ENCODE measurements at regions not wholly inside any gene's neighbourhood (a gene's known extent, or its start where the extent isn't known, plus 50 kb on each side); places are given as distances from the start of the nearest gene placed in this dataset.

DNA sequence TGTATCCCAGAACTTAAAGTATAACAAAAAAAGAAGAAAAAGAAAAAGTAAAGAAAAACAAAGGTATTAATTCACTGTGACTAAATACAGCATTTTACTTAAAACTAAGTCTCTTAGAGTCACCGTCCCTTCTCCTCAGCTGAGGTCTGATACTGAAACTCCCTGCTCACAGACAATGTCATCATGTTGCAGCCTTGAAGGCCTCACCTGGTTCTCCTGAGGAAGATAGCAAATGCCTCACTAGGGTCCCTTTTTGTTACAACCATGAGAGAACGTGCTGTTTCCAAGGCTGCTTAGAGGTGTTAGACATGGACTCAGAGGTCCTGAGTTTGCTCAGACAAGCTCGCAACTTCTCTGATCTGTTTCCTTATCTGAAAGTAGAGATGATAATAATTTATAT lies 357.2 kb downstream of the MTRR start:
- Mint-ChIP-seq H3K4me3 (no peak overlapping the region), H3K27ac (no peak overlapping the region), H3K9me3 (peaks cover 19% of the 10 kb centered on the region), H3K36me3 (ENCODE audit: low read depth) (no peaks in the 10 kb centered on the region), H3K27me3 (no peaks in the 10 kb centered on the region), H3K4me1 (no peaks in the 10 kb centered on the region)
- DNase-seq (no peak), ATAC-seq (no peak)

DNA sequence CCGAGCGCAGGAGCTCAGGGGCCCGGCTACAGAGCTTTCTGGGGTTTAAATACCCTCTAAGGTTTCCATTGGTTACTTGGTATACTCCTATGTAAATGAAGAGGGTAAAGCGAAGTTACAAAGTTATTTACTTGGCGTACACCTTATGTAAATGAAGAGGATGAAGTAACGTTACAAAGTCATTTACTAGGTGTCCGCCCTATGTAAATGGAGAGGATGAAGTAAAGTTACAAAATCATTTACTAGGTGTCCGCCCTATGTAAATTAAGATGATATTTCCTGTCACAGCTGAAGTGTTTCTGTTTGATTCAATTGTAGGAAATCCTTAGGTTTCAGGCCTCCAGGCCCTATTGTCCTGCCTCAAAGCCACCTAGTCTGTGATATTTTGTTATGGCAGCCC lies 358.2 kb downstream of the MTRR start:
- no peaks in the 10 kb centered on the region for H3K36me3 Mint-ChIP-seq (ENCODE audit: low read depth)
- H3K9me3 Mint-ChIP-seq = peaks cover 13% of the 10 kb centered on the region
- no peak overlapping the region for H3K27ac Mint-ChIP-seq
- H3K27me3 Mint-ChIP-seq = no peaks in the 10 kb centered on the region
- H3K4me3 Mint-ChIP-seq = no peak overlapping the region
- DNase-seq (no peak), ATAC-seq (no peak)
- no peaks in the 10 kb centered on the region for H3K4me1 Mint-ChIP-seq

- H3K4me1 Mint-ChIP-seq = no peaks in the 10 kb centered on the region
- H3K9me3 Mint-ChIP-seq = peaks cover 12% of the 10 kb centered on the region
- H3K27ac Mint-ChIP-seq = no peak overlapping the region
- no peak for ATAC-seq
- no peak for DNase-seq
- H3K4me3 Mint-ChIP-seq = no peak overlapping the region
- no peaks in the 10 kb centered on the region for H3K36me3 Mint-ChIP-seq (ENCODE audit: low read depth)
- H3K27me3 Mint-ChIP-seq = no peaks in the 10 kb centered on the region
These were observed 360.6 kb downstream of the MTRR start for GRCh38 chr5:8229551-8229950.

DNA sequence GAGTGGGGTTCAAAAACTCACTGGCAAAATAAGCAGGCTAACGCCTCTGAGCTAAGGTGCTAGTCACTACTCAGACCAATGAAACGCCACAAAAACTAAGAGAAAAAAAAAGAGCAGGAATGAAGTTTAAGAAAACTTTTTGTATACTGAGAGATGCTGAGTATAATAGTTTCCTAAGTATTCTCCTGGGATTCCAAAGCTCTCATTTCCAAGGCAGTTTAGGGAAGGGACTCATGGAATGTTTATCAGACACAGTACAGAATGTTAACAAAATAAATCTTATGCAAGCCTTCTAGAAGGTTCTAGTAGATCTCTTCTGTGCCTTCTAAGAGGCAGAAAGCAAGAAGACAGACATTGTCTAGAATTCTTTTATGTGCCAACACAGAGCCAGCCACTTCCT lies 361.9 kb downstream of the MTRR start:
- Mint-ChIP-seq H3K9me3 (peaks cover 13% of the 10 kb centered on the region), H3K36me3 (ENCODE audit: low read depth) (no peaks in the 10 kb centered on the region), H3K4me3 (no peak overlapping the region), H3K27me3 (no peaks in the 10 kb centered on the region), H3K27ac (no peak overlapping the region), H3K4me1 (no peaks in the 10 kb centered on the region)
- no peak for ATAC-seq
- no peak for DNase-seq

DNA sequence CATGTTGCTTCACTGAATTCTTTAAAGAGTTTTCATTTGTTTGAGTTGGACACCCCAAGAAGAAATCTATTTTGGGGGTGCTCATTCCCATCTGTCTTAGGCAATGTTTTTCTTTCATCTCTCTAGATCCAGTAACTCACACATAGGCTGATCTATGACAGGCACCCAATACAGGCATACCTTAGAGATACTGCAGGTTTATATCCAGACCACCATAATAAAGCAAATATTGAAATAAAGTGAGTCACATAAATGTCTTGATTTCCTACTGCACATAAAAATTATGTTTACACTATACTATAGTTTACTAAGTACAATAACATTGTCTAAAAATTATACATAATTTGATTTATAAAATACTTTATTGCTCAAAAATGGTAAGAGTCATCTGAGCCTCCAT lies 364.5 kb downstream of the MTRR start:
- H3K9me3 Mint-ChIP-seq = peaks cover 17% of the 10 kb centered on the region
- DNase-seq = no peak
- no peaks in the 10 kb centered on the region for H3K36me3 Mint-ChIP-seq (ENCODE audit: low read depth)
- ATAC-seq = no peak
- no peaks in the 10 kb centered on the region for H3K27me3 Mint-ChIP-seq
- no peaks in the 10 kb centered on the region for H3K4me1 Mint-ChIP-seq
- no peak overlapping the region for H3K27ac Mint-ChIP-seq
- no peak overlapping the region for H3K4me3 Mint-ChIP-seq

GRCh38 chr5:8234179-8234770 lies 365.3 kb downstream of the MTRR start:
- no peaks in the 10 kb centered on the region for H3K4me1 Mint-ChIP-seq
- H3K27ac Mint-ChIP-seq = no peak overlapping the region
- H3K27me3 Mint-ChIP-seq = no peaks in the 10 kb centered on the region
- ATAC-seq = no peak
- H3K36me3 Mint-ChIP-seq (ENCODE audit: low read depth) = no peaks in the 10 kb centered on the region
- H3K4me3 Mint-ChIP-seq = no peak overlapping the region
- H3K9me3 Mint-ChIP-seq = peaks cover 17% of the 10 kb centered on the region
- DNase-seq = no peak

- Mint-ChIP-seq H3K36me3 (ENCODE audit: low read depth) (no peaks in the 10 kb centered on the region), H3K27me3 (no peaks in the 10 kb centered on the region), H3K27ac (no peak overlapping the region), H3K9me3 (peaks cover 16% of the 10 kb centered on the region), H3K4me1 (no peaks in the 10 kb centered on the region), H3K4me3 (no peak overlapping the region)
- ATAC-seq (no peak), DNase-seq (no peak)
These were observed 369.1 kb downstream of the MTRR start for GRCh38 chr5:8238080-8238479.

DNA sequence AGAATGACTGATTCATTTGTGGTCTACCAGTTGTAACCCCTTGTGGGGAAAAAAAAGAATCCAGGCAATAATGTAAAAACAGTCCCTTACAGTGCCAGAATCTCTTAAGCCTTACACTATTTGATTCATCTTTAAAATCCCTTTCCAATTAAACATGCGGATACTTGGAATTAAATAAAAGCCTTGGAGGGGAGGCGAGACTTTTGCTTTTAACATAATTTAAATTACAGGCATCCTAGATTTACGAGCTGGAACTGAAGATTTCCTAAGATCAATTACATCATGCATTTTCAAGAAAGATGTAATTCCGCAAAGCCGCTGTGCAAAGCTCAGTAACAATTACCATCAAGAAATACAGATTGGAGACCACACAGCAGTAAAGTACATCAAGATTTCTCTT lies 370.2 kb downstream of the MTRR start:
- no peak overlapping the region for H3K27ac Mint-ChIP-seq
- no peaks in the 10 kb centered on the region for H3K36me3 Mint-ChIP-seq (ENCODE audit: low read depth)
- no peak overlapping the region for H3K4me3 Mint-ChIP-seq
- no peaks in the 10 kb centered on the region for H3K4me1 Mint-ChIP-seq
- peaks cover 16% of the 10 kb centered on the region for H3K9me3 Mint-ChIP-seq
- DNase-seq (no peak), ATAC-seq (no peak)
- H3K27me3 Mint-ChIP-seq = no peaks in the 10 kb centered on the region

DNA sequence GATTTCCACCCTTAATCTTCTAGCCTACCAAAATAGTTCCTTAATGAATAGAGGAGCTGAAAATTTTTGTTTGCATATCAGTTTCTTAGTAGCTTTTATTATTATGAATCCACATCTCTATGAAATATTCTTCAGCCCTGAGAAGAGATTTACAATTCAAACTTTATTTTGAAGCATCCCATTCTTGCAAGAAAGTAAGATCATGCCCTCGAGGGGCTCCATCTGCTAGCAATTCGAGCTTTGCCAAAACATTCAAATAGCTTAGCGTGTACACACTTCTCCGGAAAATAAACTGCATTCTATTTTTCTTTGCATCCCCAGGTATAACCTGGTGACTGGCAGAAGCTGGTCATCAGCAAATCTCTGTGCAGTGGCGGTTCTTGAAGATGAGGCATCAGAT lies 370.7 kb downstream of the MTRR start:
- no peak overlapping the region for H3K27ac Mint-ChIP-seq

GRCh38 chr5:8241076-8241475 lies 372.1 kb downstream of the MTRR start:
- DNase-seq (no peak), ATAC-seq (no peak)
- H3K4me1 Mint-ChIP-seq = no peaks in the 10 kb centered on the region
- no peak overlapping the region for H3K4me3 Mint-ChIP-seq
- peaks cover 12% of the 10 kb centered on the region for H3K9me3 Mint-ChIP-seq
- H3K27me3 Mint-ChIP-seq = no peaks in the 10 kb centered on the region
- H3K36me3 Mint-ChIP-seq (ENCODE audit: low read depth) = no peaks in the 10 kb centered on the region
- no peak overlapping the region for H3K27ac Mint-ChIP-seq

More for the DNA sequence above, 370.7 kb downstream of the MTRR start:
- Mint-ChIP-seq H3K9me3 (peaks cover 16% of the 10 kb centered on the region), H3K36me3 (ENCODE audit: low read depth) (no peaks in the 10 kb centered on the region), H3K4me3 (no peak overlapping the region), H3K27me3 (no peaks in the 10 kb centered on the region), H3K4me1 (no peaks in the 10 kb centered on the region)
- DNase-seq (no peak), ATAC-seq (no peak)

GRCh38 chr5:8241558-8241957 lies 372.6 kb downstream of the MTRR start:
- no peaks in the 10 kb centered on the region for H3K36me3 Mint-ChIP-seq (ENCODE audit: low read depth)
- DNase-seq (no peak), ATAC-seq (no peak)
- H3K9me3 Mint-ChIP-seq = peaks cover 8% of the 10 kb centered on the region
- H3K4me3 Mint-ChIP-seq = no peak overlapping the region
- H3K27me3 Mint-ChIP-seq = no peaks in the 10 kb centered on the region
- H3K4me1 Mint-ChIP-seq = no peaks in the 10 kb centered on the region
- no peak overlapping the region for H3K27ac Mint-ChIP-seq

DNA sequence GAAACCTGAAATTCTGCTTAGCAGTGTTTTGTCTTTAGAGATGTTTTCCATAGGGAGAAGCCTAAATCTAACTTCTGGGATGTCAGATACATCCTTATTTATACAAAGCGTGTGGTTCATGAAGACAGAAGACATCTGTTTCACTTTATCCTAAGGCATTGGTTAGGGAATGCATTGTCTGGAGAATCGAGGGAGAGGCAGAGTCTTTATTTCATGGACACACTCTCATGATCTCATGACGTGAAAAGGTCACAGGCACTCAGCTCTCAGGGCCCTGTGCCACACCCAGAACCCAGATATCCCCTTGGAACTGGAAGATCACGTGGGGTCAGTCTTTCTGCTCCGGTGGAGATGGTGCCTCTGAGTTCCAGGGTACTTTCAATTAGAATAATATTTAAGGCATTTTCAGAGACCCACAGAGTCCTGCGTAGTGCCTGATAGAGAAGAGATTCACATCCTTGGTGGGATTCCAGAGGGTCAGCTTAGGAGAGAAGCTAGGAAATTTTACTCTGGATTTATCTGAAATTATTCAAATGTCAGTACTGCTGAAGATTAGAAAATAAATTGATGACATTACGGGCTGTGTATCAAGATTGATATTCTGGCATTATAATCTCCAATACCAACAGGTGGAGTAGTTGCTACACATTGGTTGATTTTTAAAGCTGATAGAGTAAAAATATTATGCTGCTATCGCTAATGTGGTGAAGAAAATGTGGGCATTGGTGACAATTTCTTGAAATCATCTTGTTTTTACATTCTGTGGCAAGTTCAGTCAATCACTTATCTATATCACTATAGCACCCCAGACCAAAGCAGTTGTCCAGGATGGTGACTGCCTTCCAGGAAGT lies 378.3 kb downstream of the MTRR start:
- DNase-seq (no peak), ATAC-seq (no peak)
- no peak overlapping the region for H3K4me3 Mint-ChIP-seq
- no peaks in the 10 kb centered on the region for H3K36me3 Mint-ChIP-seq (ENCODE audit: low read depth)
- H3K9me3 Mint-ChIP-seq = peaks cover under 1% of the 10 kb centered on the region
- no peak overlapping the region for H3K27ac Mint-ChIP-seq
- no peaks in the 10 kb centered on the region for H3K4me1 Mint-ChIP-seq
- no peaks in the 10 kb centered on the region for H3K27me3 Mint-ChIP-seq

DNA sequence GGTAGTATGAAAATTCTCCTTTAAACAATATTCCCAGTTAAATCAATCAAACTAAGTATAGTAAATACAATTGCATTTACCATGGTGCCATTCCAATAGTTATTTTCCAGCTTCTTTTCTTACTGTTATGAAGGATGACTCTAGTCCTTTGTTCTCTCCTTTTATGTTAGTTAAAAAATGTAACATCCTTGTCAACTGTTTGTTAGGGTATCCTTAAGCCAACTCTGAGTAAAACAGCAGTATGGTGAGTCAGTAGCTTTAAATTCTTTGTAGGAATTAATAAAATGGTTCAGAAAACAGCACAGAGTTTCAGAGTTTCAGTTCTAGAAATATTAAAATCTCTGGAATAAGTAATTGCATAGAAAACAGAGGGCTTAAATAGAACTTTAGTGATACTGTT lies 384.4 kb downstream of the MTRR start:
- DNase-seq = no peak
- H3K27me3 Mint-ChIP-seq = no peaks in the 10 kb centered on the region
- H3K4me3 Mint-ChIP-seq = no peak overlapping the region
- no peaks in the 10 kb centered on the region for H3K9me3 Mint-ChIP-seq
- no peak for ATAC-seq
- H3K27ac Mint-ChIP-seq = no peak overlapping the region
- no peaks in the 10 kb centered on the region for H3K4me1 Mint-ChIP-seq
- H3K36me3 Mint-ChIP-seq (ENCODE audit: low read depth) = no peaks in the 10 kb centered on the region

GRCh38 chr5:8254674-8255073 lies 385.7 kb downstream of the MTRR start:
- H3K27ac Mint-ChIP-seq = no peak overlapping the region
- no peaks in the 10 kb centered on the region for H3K27me3 Mint-ChIP-seq
- H3K9me3 Mint-ChIP-seq = no peaks in the 10 kb centered on the region
- no peaks in the 10 kb centered on the region for H3K36me3 Mint-ChIP-seq (ENCODE audit: low read depth)
- no peak overlapping the region for H3K4me3 Mint-ChIP-seq
- no peaks in the 10 kb centered on the region for H3K4me1 Mint-ChIP-seq
- ATAC-seq (no peak), DNase-seq (no peak)

GRCh38 chr5:8258801-8259200 lies 389.9 kb downstream of the MTRR start:
- no peaks in the 10 kb centered on the region for H3K36me3 Mint-ChIP-seq (ENCODE audit: low read depth)
- no peaks in the 10 kb centered on the region for H3K27me3 Mint-ChIP-seq
- H3K4me1 Mint-ChIP-seq = no peaks in the 10 kb centered on the region
- DNase-seq (no peak), ATAC-seq (no peak)
- H3K9me3 Mint-ChIP-seq = no peaks in the 10 kb centered on the region
- H3K4me3 Mint-ChIP-seq = no peak overlapping the region
- no peak overlapping the region for H3K27ac Mint-ChIP-seq

All from activated naive CD8-positive, alpha-beta T cell treated with anti-CD3 and anti-CD28 coated beads, Interleukin-2, amount 50 U/mL, for 24 hours (primary cell).